ENCODE measurements at regions not wholly inside any gene's neighbourhood (a gene's known extent, or its start where the extent isn't known, plus 50 kb on each side); places are given as distances from the start of the nearest gene placed in this dataset.
A peak's percentile ranks its signal among the peaks of the same experiment; 100 is the strongest.

DNA sequence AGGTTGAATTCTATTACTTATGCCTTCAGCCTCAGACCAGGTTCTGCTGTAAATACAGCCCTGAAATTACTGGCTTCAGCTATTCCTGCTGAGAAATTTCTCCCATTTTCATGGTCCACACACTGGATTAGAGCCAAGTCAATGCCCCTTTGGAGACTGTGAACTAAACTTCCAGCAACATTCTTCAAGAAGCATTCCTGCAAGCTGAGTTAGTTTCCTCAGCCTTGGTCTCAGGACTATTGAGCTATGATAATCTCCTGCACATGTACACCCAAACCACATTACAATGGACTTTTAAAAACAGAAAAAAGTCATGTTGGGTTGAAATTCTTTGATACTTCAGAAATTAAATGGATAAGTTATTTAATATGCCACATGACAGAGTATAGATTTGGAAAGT is 58.0 kb upstream of the AVPR1A start:
- in situ Hi-C loops (cut with HindIII; ENCODE audit: low pct_unique_long_range_greater_than_20kb, low sequenced_read_pairs) = no loop called here
- no peak for DNase-seq (ENCODE audit: low read depth)

DNA sequence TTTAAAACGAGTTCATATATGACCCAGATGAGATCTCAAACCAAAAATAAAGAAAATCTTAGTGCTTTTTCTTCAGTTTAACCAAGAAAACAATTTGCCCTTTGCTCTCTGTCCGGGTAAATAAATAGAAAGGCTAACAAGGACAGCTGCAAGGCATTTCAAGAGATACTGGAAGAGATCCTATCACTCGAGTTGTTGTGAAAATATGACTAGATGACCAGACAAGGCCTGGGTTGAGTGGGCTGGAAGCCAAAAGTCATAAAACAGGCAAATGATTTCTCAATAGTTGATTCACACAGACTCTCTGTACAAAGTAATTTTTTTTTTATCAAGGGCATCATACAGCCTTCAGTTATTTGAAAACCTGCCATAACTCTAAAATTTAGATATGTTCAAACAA is 55.9 kb upstream of the AVPR1A start:
- peak; percentile 33 for DNase-seq (ENCODE audit: low read depth)
- in situ Hi-C loops (cut with HindIII; ENCODE audit: low pct_unique_long_range_greater_than_20kb, low sequenced_read_pairs) = no loop called here

DNA sequence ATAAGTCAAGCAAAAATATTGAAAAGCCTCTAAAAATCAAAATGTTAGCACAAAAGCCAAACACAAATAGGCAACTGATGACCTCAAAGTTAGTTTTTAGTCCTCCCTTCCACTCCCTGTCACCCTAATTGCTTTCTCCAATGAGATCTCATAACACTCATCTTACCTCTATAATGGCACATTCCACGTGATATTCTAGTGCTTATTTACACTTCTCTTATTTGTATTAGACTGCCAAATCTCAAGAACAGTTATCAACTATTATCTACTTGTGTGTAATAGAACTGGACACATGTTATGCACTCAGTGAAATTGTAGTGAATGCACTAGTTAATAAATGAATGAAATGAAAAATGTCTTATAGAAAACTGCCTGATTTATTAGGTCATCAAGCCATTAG is 55.5 kb upstream of the AVPR1A start:
- in situ Hi-C loops (cut with HindIII; ENCODE audit: low pct_unique_long_range_greater_than_20kb, low sequenced_read_pairs) = no loop called here
- no peak for DNase-seq (ENCODE audit: low read depth)

All from Caki2 (cell line).